Sigmoid colon (tissue), 6 donors: ENCODE measurements at regions not wholly inside any gene's neighbourhood (a gene's known extent, or its start where the extent isn't known, plus 50 kb on each side); places are given as distances from the start of the nearest gene placed in this dataset.

Experiments used
- DNase-seq: peaks from one replicate; pipeline ENCODE4 v3.0.0-alpha.2; 2019
- H3K27ac ChIP-seq, 4 donors: fragments of 200-600 bp; sonication (generic); one replicate each; pipeline ENCODE4 v1.5.1; 2016 to 2019; ENCODE audit warnings: mild to moderate bottlenecking in 1 of 4
- H3K27me3 ChIP-seq, 3 donors: fragments of 200-600 bp; sonication (generic); one replicate each; pipeline ENCODE4 v1.5.1; 2019; ENCODE audit warnings: mild to moderate bottlenecking in 1 of 3
- H3K36me3 ChIP-seq, 4 donors: fragments of 200-600 bp; sonication (generic); one replicate each; pipeline ENCODE4 v1.5.1; 2016 to 2019
- H3K4me1 ChIP-seq, 4 donors: fragments of 200-600 bp; sonication (generic); one replicate each; pipeline ENCODE4 v1.5.1; 2017 to 2019
- H3K4me3 ChIP-seq, 4 donors: fragments of 200-600 bp; sonication (generic); one replicate each; pipeline ENCODE4 v1.5.1; 2017 to 2019; ENCODE audit warnings: mild to moderate bottlenecking in 2 of 4, moderate library complexity in 1 of 4
- H3K9me3 ChIP-seq, 4 donors: fragments of 200-600 bp in 3 of 4; sonication (generic) in 3 of 4; one replicate each; pipeline versions ENCODE4 v1.5.1 to v1.6.1; 2013 to 2019
- CTCF ChIP-seq, 4 experiments: fragments of 450-650 bp in 3 of 4; fragments of 200-600 bp in 1 of 4; IDR thresholded peaks; one replicate each; pipeline ENCODE4 v1.5.1; 2016 to 2019; ENCODE audit warnings: antibody characterized with exemption in 4 of 4, mild to moderate bottlenecking in 3 of 4, moderate library complexity in 2 of 4
- EP300 ChIP-seq, 4 donors: sonication (generic); formaldehyde crosslinking; IDR thresholded peaks; one replicate each; pipeline ENCODE4 v1.6.1; 2017; ENCODE audit warnings: antibody characterized with exemption in 4 of 4
- POLR2A ChIP-seq, 2 donors: fragments of 450-650 bp; IDR thresholded peaks; one replicate each; pipeline ENCODE4 v1.6.1; 2016; ENCODE audit warnings: antibody characterized with exemption in 2 of 2, mild to moderate bottlenecking in 2 of 2, moderate library complexity in 2 of 2
- POLR2AphosphoS5 ChIP-seq, 4 donors: sonication (generic); formaldehyde crosslinking; IDR thresholded peaks; one replicate each; pipeline ENCODE4 v1.6.1; 2017; ENCODE audit warnings: antibody characterized with exemption in 4 of 4
- WGBS, 2 donors: extraction: QIAGEN DNeasy Blood & Tissue Kit; methylation state at CpG; one replicate each; pipeline ENCODE4 v1.1.7; 2013; 5-methylcytosine and 5-hydroxymethylcytosine counted together
- intact Hi-C: fragments of 100-400 bp; cut with DNase I; formaldehyde crosslinking; loops from one replicate; pipeline ENCODE4 v1.15.1; 2023
- donor health status: healthy with polysubstance abuse.
- donor health status: healthy.

DNA sequence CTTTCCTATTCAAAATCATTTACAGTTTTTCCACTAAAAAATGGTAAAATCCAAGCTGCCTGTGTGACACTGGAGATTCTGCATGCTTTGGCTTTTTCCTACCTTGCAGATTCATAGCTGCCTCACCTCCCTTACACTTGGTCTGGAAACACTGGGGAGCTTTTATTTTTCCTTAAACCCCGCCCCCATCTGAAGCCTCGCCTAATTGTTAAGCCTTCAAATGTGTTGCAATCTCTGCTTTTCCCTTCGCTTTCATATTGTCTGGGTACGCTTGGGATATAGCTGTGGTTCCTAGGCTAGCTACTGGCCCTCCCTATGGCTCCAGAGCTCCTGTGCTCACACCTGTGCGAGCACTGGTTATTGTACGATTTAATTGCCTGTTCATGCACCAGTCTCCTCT is 942.4 kb upstream of the GYPC start:
- WGBS, 2 donors, result 74 to 85% methylated on average over 6 of the region's 6 CpGs
- Histone ChIP-seq H3K4me1 (no peaks in the 10 kb centered on the region), H3K27me3 (no peaks in the 10 kb centered on the region), H3K4me3 (no peak overlapping the region), H3K27ac (no peak overlapping the region), H3K9me3 (no peaks in the 10 kb centered on the region), H3K36me3 (no peaks in the 10 kb centered on the region)
- no peak for TF ChIP-seq CTCF (IDR thresholded peaks at IDR 0.05)
- no peak for DNase-seq
- intact Hi-C loops, result no loop called here

- intact Hi-C loops, result no loop called here
- 78 to 88% methylated on average over 14 of the region's 14 CpGs for WGBS, 2 donors
- H3K27ac ChIP-seq, result no peak overlapping the region
These were observed 934.8 kb upstream of the GYPC start for GRCh38 chr2:125721072-125721721.

DNA sequence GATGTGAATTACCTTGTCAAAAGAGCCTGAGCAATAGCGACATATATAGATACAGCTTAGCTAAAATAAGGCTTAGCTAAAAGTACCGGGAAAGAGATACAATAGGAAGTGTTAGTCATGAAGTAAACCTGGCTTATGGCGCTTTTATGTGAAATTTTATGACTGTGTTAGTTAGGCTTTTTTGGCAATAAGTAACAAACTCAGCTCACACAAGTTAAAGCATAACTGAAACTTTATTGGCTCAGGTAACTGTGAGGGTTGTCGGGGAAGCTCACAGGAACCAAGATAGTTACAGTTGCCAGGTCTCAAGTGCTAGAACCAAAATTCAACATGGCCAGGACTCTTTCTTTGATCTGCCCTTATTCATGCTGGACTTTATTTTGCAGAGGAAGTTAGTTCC is 925.0 kb upstream of the GYPC start:
- intact Hi-C loops, result no loop called here
- H3K27me3 ChIP-seq, result no peaks in the 10 kb centered on the region
- no peak overlapping the region for H3K27ac ChIP-seq
- no peak for DNase-seq
- no peaks in the 10 kb centered on the region for H3K9me3 ChIP-seq
- TF ChIP-seq CTCF (IDR thresholded peaks at IDR 0.05), result no peak
- no peaks in the 10 kb centered on the region for H3K36me3 ChIP-seq
- H3K4me1 ChIP-seq, result no peaks in the 10 kb centered on the region
- 22 to 64% methylated on average over 4 of the region's 4 CpGs for WGBS, 2 donors
- H3K4me3 ChIP-seq, result no peak overlapping the region

More at GRCh38 chr2:125721072-125721721, 934.8 kb upstream of the GYPC start:
- H3K4me1 ChIP-seq, result no peaks in the 10 kb centered on the region
- no peaks in the 10 kb centered on the region for H3K36me3 ChIP-seq
- no peak for DNase-seq
- no peaks in the 10 kb centered on the region for H3K27me3 ChIP-seq
- no peak overlapping the region for H3K4me3 ChIP-seq
- TF ChIP-seq EP300 (IDR thresholded peaks at IDR 0.05) (no peak), POLR2AphosphoS5 (IDR thresholded peaks at IDR 0.05) (no peak), CTCF (IDR thresholded peaks at IDR 0.05) (no peak), POLR2A (IDR thresholded peaks at IDR 0.05) (no peak)
- H3K9me3 ChIP-seq, result no peaks in the 10 kb centered on the region

GRCh38 chr2:125736306-125736705 is 919.7 kb upstream of the GYPC start:
- intact Hi-C loops, result no loop called here
- Histone ChIP-seq H3K4me3 (no peak overlapping the region), H3K4me1 (no peaks in the 10 kb centered on the region), H3K27ac (no peak overlapping the region), H3K27me3 (no peaks in the 10 kb centered on the region), H3K36me3 (no peaks in the 10 kb centered on the region), H3K9me3 (peaks cover 0 to 5% (median 0%) of the 10 kb centered on the region in 4 donors)
- TF ChIP-seq CTCF (IDR thresholded peaks at IDR 0.05) (no peak), EP300 (IDR thresholded peaks at IDR 0.05) (no peak), POLR2A (IDR thresholded peaks at IDR 0.05) (no peak), POLR2AphosphoS5 (IDR thresholded peaks at IDR 0.05) (no peak)
- 25 to 60% methylated on average over 1 of the region's 1 CpG for WGBS, 2 donors
- no peak for DNase-seq

GRCh38 chr2:125745514-125745913 is 910.4 kb upstream of the GYPC start:
- Histone ChIP-seq H3K36me3 (no peaks in the 10 kb centered on the region), H3K9me3 (no peaks in the 10 kb centered on the region), H3K4me1 (no peaks in the 10 kb centered on the region), H3K27ac (no peak overlapping the region), H3K4me3 (no peak overlapping the region), H3K27me3 (no peaks in the 10 kb centered on the region)
- no peak for TF ChIP-seq POLR2A (IDR thresholded peaks at IDR 0.05)
- TF ChIP-seq POLR2AphosphoS5 (IDR thresholded peaks at IDR 0.05), result no peak
- no peak for TF ChIP-seq CTCF (IDR thresholded peaks at IDR 0.05)
- no peak for TF ChIP-seq EP300 (IDR thresholded peaks at IDR 0.05)
- DNase-seq, result no peak
- intact Hi-C loops, result no loop called here
- 46 to 58% methylated on average over 4 of the region's 4 CpGs for WGBS, 2 donors
